Activated gamma-delta T cell (primary cell): ENCODE measurements at regions not wholly inside any gene's neighbourhood (a gene's known extent, or its start where the extent isn't known, plus 50 kb on each side); places are given as distances from the start of the nearest gene placed in this dataset.

Experiments
- DNase-seq: peaks from one replicate; lab custom pipeline; 2025; lab: John Stamatoyannopoulos, UW

DNA sequence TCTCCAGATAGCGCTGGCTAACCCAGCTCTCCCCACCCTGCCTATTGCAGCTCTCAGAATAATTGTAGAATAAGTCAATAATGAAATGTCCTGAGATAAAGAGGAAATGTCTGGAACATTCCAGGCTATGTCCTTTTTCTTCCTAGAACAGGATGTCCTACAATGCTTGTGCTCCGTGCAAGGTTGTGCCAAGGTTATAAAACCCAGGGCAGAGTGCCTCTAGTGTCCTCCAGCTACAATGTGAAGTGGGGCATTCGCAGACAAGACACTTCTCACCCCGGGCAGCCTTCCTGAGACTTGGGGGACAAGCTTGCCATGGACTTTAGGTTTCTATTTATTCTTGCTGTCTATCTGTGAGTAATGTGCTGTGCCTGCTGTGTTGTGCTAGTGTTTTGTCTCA, 900.6 kb downstream of the TUSC7 start:
- no peak for DNase-seq

DNA sequence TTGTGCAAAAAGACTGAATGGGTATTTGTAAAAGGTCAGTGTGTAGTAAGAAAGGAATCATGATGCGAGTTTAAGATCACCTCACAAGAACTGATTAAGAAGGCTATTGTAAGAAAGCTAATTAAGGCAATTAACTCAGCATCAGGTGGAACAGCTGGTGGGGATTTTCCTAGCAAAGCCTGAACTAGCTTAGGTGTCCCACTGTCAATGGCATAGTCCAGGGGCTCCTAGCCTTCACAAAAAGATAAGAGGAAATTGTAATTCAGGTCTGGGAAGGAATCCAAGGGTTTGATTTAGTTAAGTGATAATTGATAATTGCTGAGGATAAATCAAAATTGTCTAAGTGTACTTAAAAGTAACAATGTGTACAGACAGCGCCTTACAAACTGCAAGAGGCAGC, 901.6 kb downstream of the TUSC7 start:
- no peak for DNase-seq

DNA sequence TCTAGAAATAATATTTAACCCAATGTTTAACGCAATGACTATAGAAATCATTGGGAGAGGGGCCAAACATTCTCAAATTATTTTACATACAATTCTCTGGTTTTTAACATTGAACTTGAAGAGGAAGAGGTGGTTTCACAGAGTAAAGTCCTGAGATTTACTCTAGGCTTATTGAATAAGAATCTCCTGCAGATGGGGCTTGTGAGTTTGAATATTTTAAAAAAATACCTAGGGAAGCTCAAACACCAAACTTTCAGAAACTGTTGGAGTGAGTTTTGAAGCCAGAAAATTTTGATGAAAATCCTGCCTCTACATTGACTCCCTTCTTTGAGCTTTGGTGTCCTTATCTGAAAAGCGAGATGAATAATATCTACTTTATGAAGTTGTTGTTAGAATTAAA, 906.6 kb downstream of the TUSC7 start:
- no peak for DNase-seq

DNA sequence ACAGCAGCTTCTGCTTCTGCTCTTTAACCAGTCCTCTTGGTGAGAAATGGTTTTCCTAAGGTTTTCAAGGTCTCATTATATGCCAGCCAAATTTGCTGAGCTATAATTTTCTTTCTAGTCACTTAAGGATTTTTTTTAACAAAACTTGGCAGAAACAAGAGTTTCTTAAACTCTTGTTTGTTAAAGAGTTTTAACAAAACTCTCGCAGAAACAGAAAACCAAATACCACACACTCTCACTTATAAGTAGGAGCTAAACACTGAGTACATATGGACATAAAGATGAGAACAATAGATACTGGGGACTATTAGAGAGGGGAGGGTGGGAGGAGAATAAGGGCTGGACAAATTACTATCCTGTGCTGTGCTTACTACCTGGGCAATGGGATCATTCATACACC, 908.3 kb downstream of the TUSC7 start:
- no peak for DNase-seq

DNA sequence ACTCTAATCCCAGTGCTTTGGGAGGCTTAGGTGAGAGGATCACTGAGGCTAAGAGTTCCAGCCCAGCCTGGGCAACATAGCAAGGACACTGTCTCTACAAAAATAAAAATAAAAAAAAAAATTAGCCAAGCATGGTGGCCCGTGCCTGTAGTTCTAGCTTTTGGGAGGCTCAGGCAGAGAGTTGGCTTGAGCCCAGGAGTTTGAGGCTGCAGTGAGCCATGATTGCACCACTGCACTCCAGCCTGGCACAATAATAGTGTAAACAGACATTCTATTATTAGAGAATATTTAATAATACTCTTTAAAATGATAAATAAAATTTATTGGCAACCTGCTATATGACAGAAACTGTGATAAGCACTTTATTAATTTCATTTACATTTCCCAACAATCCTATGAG, 908.9 kb downstream of the TUSC7 start:
- DNase-seq = no peak

DNA sequence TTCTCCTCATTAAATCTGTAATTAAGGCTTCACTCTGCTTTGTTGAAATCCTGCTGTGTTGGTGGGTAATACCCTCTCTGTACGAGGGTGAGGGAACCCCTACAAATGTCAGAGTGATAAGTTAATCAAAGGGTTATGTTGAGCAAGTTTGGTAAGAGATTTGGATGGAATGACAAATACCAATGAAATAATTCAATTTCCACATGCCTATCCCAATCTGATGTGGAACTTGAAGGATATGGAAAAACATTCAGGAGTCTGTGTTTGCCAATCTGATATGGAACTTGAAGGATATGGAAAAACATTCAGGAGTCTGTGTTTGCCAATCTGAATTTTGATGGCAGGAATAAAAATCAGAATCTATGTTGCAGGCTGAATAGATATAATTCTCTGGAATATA, 910.2 kb downstream of the TUSC7 start:
- DNase-seq = no peak

DNA sequence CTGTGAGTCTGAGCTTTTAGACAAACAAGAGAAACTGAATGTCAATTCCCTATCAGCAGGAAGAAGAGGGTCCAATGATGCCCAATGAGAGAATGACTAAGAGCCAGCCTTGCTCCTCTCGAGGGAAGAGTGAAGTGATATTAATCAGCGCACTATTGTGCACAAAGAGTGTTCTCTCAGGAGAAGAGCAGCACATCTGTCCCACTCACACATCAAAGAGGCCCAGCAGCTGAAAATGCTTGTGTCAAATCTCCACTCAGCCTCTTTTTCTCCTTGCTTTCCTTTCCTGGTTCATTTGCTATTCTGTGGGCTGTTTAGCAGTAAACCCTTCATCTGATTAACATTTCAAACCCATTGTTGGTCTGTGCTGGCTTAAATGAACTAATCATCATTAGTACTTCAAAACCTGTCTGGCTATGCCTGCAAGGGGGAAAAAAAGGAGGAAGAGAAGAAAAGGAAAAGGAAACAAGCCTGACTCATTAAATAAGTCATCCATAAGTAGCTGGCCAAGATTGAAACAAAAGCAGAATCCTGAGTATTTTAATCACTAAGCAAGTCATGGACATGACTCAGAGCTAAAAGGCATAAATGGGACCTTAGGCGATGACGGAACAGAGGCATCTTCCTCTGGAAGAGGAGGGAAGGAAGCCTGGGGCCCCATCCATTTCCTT, 912.7 kb downstream of the TUSC7 start:
- DNase-seq = no peak

DNA sequence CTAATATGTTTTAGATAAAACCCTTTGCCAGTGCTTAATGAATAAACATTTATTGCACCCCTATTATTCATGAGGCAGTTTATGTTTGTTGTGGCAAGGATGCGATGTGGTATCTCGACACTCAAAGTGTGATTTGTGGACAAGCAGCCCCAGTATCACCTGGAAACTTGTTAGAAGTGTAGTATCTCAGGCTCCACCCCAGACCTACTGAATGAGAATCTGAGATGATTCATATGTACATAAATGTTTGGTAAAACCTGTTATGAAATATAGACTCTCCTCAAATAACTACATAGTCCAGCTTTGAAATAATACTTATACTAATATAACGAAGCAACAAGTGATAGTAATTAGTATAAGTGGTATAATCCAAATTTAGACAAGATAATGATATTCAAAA, 914.8 kb downstream of the TUSC7 start:
- no peak for DNase-seq

DNA sequence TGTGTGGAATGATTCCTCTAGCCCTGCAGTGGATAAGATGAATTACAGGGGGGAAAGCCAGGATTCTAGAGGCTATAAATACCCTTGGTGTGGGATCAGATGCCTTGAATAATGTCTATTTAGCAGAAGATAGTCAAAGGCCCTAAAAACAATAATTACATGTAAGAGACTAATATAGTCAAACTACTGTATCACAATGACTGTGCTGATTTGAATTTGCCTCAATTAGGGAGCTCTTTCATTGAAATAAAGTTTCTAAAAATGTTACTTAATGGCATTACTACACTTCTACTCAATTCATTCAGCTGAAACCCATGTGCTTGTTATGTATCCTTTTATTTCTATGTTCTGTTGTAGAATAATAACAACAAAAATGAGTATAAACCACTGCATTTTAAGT, 915.6 kb downstream of the TUSC7 start:
- DNase-seq = no peak

DNA sequence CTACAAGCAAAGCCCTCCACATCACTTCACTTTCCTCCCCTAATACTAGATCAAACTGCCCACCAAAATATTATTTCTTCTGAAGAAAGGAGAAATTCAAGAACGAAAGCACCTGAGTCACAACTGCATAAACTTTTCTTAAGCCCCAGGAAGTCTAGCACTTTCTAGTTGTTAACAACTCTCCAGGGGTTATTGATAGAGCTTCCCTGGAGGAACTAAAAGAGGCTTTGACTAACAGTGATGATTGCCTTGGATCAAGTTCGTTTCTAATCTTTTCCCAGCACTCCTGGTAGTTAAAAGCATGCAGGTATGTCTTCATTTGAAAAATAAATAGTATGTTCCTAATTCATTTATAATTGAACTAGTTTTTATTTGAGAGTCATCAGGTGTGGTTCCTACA, 917.0 kb downstream of the TUSC7 start:
- DNase-seq = no peak

DNA sequence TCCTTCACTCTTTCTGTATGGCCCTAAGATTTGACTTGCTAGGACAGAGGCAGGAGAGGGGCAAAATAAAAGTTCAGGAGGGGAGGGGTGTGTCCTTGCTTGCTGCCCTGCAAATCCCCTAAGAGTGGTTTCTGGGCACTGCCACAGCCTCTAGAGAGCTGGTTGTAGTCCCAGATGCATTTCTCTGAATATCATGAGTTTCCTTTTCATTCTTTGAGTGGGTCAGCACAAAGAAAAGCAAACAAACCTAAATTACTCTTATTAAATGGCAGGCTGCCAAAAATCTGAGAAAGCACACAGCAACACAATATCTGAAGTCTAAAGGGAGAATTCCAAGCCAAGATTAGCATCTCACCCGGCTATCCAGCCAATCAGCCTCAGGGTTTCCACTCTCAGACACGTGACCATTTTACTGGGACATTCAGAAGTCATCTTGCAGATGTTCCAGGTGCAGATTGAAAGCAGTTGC, 919.3 kb downstream of the TUSC7 start:
- DNase-seq = no peak

DNA sequence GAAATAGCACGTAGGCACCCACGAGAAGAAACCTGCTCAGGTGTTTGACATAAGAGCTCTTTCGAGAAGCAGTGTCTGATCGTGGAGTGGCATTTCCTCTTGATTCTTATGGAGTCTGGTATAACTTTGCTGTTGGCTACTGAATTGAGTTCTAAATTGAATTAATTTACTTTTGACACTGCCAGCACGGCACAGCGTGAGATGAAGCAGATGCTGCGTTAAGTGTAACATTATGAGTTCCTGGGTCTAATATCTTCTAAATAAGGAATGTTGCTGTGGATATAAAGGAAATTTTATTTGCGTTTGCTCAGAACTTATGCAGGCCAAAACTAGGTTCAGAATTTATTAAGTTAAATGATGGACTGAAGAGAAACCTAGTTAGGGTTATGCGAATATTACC, 919.9 kb downstream of the TUSC7 start:
- no peak for DNase-seq

DNA sequence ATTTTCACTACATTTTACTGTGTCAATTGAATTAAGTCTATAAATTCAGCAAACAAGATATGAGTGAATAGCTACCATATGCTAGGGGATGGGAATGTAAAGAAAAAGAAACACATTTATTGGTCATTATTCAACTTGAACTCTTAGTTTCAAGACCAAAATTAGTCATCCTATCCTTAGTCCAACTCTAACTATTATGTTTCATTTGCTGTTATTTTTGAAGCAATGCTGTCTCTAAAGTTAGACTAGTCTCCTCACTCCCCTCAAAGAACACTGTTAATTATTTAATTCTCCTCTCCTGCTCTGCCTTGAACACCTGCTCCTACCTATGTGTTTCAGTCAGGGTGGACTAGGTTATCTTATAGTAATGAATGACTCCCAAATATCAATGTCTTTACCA, 920.9 kb downstream of the TUSC7 start:
- DNase-seq = no peak

DNA sequence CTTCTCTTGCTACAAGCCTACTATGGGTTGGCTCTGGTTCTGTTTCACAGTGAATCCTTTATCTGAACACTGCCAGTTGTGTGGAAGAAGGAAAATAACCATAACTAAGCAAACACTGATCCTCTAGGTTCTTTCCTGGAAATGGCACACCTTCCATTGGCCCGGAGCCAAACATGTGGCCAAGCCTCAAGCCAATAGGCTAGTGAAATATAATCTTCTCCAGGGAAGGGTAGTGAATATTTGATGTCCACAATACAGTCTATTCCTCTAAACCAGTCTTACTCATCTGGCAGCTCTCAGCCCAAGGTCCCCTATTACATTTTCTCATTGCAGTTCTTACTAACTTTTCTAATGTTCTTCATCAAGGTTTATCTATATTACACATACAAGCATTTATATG, 921.3 kb downstream of the TUSC7 start:
- DNase-seq = no peak

DNA sequence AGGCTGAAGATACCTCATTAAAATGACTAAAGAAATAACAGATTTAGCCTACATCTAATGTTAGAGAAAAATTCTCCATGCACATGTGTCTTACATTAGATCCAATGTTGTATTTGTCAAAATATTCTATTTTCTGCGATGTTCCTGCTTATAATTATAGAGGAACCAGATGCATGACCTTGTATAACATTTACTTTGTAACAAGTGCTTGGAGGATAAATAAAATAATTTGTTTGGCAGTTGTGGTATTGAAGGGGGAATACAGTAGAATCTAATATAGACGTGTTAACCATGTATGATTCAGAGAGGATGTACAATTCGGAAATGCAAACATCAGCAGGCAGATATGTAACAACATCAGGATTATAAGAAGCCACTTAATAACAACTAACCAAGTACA, 922.2 kb downstream of the TUSC7 start:
- no peak for DNase-seq

DNA sequence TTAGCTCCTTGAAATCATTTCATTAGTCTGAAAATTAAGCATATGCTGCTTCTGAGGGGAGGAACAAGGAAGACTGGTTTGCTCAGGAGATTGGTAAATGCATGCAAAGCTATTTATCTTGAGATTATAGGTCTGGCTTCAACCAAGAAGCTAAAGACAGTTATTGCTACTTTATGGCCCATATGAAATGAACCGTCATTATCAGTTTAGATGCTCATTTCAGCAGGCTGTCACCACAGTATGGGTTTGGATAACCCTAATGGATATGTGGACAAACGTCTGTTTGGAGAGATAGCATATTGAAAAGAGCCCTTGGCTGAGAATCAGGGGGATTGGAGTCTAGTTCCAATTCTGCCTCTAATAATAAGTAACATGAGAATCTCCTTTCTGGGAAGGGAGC, 922.6 kb downstream of the TUSC7 start:
- no peak for DNase-seq

DNA sequence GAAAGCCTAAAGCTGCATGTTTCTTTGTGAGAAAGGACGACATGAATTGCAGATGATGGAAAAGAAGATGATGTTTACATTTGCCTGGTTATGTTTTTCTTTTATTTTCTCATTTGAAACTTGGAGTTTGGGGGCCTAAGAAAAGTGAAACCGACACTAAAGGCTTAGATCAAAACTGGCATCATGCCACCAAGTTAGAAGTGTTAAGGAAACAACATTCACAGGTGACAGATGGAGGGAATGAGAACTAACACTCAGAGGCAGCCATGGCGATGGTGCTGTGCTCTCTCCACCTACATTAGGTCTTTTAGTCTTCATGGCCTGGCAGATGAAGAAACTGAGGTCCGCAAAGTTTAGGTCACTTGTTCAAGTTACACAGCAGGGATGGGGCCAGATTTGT, 923.6 kb downstream of the TUSC7 start:
- DNase-seq = no peak

DNA sequence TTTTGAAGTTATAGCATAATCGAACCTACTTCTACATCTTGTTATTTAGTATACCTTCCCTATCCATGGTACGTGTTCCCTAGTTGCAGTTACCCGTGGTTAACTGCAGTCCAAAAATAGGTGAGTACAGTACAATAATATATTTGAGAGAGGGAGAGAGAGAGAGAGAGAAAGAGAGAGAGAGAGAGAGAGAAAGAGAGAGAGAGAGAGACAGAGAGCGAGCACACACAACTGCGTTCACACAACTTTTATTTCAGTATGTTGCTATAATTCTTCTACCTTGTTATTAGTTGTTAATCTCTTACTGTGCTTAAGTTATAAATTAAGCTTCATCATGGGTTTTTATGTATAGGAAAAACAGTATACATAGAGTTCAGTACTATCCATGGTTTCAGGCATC, 928.1 kb downstream of the TUSC7 start:
- no peak for DNase-seq

DNA sequence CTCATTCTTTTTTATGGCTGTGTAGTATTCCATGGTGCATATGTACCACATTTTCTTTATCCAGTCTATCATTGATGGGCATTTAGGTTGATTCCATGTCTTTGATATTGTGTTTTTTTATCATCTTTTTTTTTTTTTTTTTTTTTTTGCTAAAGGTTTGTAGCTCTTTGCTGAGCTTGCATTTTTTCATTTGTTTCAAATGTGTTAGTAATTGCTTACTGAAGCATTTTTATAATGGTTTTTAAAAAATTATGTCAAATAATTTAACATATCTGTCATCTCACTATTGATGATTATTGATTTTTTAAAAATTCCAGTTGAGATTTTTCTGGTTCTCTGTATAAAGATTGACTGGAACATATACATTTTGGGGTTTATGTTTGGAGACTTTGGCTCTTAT, 934.6 kb downstream of the TUSC7 start:
- no peak for DNase-seq

DNA sequence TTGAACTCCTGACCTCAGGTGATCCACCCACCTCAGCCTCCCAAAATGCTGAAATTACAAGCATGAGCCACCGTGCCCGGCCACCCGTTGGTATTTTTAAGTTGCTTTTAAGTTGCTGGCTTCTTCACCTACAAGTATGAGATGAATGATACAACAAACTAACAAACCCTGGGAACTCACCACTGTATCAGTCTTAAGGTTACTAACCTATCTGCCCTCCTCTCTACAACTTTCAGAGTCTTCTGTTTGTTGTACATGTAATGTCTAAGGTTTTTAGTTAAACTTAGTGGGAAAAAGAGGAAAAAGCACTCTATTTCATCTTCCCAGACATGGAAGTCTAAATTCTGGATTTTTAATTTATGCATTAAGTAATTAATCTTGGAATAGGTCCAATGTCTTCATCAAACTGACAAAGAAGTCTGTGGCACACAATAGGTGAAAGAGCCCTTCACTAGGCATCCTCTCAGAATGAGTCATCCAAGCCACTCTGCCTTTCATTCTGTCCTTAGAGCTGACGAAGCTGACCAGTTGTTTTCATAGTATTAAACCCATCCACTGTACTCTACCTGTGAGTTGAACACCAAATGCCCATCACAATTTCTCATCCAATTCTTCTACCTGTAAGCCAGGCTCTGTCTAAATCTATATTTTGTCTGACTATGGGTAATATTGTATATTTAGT, 936.1 kb downstream of the TUSC7 start:
- no peak for DNase-seq

DNA sequence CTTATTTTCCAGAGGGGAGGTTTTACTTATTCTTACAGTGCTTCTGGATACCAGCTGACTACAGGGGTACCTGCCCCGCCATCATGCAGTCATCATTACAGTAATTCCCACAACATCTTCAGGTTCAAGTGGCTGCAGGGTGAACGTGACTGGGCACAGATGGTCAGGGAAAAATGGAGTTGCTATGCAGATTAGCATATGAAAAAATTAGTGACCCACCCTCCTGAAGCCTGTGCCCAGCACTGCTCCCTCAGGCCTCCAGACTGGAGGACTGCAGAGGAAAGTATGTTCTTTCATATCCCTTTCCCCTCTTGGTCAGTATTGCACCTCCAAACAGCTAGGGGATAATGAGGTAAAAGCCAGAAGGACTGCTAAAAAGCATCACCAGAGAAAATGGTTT, 937.9 kb downstream of the TUSC7 start:
- DNase-seq = no peak

DNA sequence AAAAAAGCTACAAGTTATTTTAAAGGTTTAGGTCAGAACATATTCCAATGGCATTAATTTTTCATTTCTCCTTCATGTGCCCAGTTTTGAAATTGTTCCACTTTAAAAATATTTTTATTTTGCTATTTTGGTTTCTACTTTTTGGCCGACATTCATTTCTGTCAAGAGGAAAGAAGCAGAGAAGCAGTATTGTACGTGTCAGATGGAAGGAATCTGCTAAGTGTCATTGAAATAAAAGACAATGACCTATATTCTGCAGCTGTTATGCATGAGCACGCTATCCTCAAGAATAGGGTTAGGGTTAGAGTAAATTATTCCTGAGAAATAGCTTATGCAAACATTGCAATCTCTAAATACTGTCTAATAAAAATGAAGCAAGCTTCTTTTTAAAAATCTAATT, 941.7 kb downstream of the TUSC7 start:
- DNase-seq = no peak

DNA sequence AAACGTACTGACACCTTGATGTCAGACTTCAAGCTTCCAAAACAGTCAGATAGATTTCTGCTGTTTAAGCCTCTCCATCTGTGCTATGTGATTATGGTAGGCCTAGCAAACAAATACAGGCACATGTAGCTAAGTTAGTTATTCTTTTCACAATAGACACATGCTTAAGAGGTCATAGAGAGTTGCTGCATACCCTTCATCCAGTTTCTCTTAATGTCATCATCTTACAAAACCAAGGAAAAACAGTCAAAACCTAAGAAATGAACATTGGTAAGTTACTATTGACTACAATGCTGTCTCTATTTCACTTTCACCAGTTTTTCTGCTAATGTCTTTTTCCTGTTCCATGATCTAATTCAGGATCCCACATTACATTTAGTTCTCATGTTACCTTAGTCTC, 946.8 kb downstream of the TUSC7 start:
- DNase-seq = no peak

DNA sequence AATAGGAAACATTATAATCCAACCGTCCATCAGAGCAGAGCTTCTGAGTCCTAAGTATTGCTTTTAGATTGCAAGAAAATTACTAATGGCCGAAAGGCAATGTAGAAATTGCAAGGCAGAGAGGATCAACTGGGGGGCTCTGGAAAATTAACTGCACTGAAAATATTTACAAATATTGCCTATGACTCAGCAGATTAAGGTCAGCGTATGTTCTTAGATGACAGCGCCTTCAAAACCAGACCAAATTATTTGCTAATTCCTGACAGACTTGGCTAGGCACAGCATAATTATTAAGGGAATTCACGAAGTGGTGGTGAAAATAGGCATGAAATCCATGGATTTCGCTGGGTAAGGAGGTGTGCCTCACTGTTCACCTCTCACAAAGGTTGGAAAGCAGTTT, 947.7 kb downstream of the TUSC7 start:
- no peak for DNase-seq
